GM23338 (cell line): ENCODE measurements at regions not wholly inside any gene's neighbourhood (a gene's known extent, or its start where the extent isn't known, plus 50 kb on each side); places are given as distances from the start of the nearest gene placed in this dataset.

Experiments
- ATAC-seq: fragments of 200-7000 bp; cut with Tn5 transposase; 3 replicates; pipeline ENCODE4 v1.9.1; 2020
- DNase-seq: peaks from one replicate; pipeline ENCODE4 v3.0.0-alpha.2; 2015; ENCODE audit warnings: low spot score
- H2AFZ ChIP-seq: fragments of 200-600 bp; sonication (generic); 2 replicates; pipeline ENCODE4 v1.8.0; 2016; ENCODE audit warnings: antibody characterized with exemption, mild to moderate bottlenecking, moderate library complexity
- H3F3A ChIP-seq: fragments of 200-600 bp; sonication (generic); replicated peaks from 2 replicates; pipeline ENCODE4 v1.8.0; 2017; ENCODE audit warnings: antibody characterized with exemption, mixed run types, low read depth
- H3K27ac ChIP-seq: fragments of 200-600 bp; sonication (generic); 2 replicates; pipeline ENCODE4 v1.6.1; 2016; ENCODE audit warnings: low read depth
- H3K27me3 ChIP-seq: fragments of 200-600 bp; sonication (generic); 2 replicates; pipeline ENCODE4 v1.8.0; 2016; ENCODE audit warnings: mild to moderate bottlenecking, mixed run types, moderate library complexity; ENCODE audit not compliant: insufficient read depth
- H3K36me3 ChIP-seq: fragments of 200-600 bp; sonication (generic); 2 replicates; pipeline ENCODE4 v1.8.0; 2016; ENCODE audit warnings: mild to moderate bottlenecking; ENCODE audit not compliant: insufficient read depth
- H3K4me1 ChIP-seq: fragments of 200-600 bp; sonication (generic); 2 replicates; pipeline ENCODE4 v1.8.0; 2016; ENCODE audit warnings: mild to moderate bottlenecking, moderate library complexity; ENCODE audit not compliant: insufficient read depth
- H3K4me2 ChIP-seq: fragments of 200-600 bp; sonication (generic); 2 replicates; pipeline ENCODE4 v1.7.1; 2017; ENCODE audit warnings: mixed run types
- H3K4me3 ChIP-seq: fragments of 200-600 bp; sonication (generic); 2 replicates; pipeline ENCODE4 v1.6.1; 2016; ENCODE audit warnings: mixed run types
- H3K79me2 ChIP-seq: fragments of 200-600 bp; sonication (generic); replicated peaks from 2 replicates; pipeline ENCODE4 v1.8.0; 2017; ENCODE audit warnings: mild to moderate bottlenecking; ENCODE audit not compliant: insufficient read depth
- H3K9me2 ChIP-seq: fragments of 200-600 bp; sonication (generic); 2 replicates; pipeline ENCODE4 v1.8.0; 2017; ENCODE audit not compliant: insufficient read depth
- H4K20me1 ChIP-seq: fragments of 200-600 bp; sonication (generic); replicated peaks from 2 replicates; pipeline ENCODE4 v1.8.0; 2017; ENCODE audit warnings: mild to moderate bottlenecking; ENCODE audit not compliant: insufficient read depth
- H3K27ac Mint-ChIP-seq: 2 replicates; pipeline ENCODE4 v1.8.0; 2020; ENCODE audit warnings: inconsistent platforms, mild to moderate bottlenecking, moderate library complexity, mixed read lengths
- H3K27me3 Mint-ChIP-seq: 3 replicates; pipeline ENCODE4 v1.8.0; 2022; ENCODE audit warnings: low read depth, mild to moderate bottlenecking, moderate library complexity, mixed read lengths, inconsistent platforms; ENCODE audit not compliant: insufficient read depth, poor library complexity
- H3K36me3 Mint-ChIP-seq: 3 replicates; pipeline ENCODE4 v1.8.0; 2021; ENCODE audit warnings: low read depth, mild to moderate bottlenecking, inconsistent platforms, moderate library complexity, mixed read lengths
- H3K4me1 Mint-ChIP-seq: 3 replicates; pipeline ENCODE4 v1.8.0; 2020; ENCODE audit warnings: mild to moderate bottlenecking, inconsistent platforms, mixed read lengths
- H3K4me3 Mint-ChIP-seq: 3 replicates; pipeline ENCODE4 v1.8.0; 2021; ENCODE audit warnings: moderate library complexity, mild to moderate bottlenecking, inconsistent platforms, mixed read lengths
- H3K9me3 Mint-ChIP-seq: 3 replicates; pipeline ENCODE4 v1.8.0; 2020; ENCODE audit warnings: moderate library complexity, mild to moderate bottlenecking, inconsistent platforms, mixed read lengths
- JUNB ChIP-seq: IDR thresholded peaks from one replicate; pipeline ENCODE4 v1.6.1; 2016; ENCODE audit warnings: antibody characterized with exemption; ENCODE audit not compliant: unreplicated experiment
- NANOG ChIP-seq: IDR thresholded peaks from 2 replicates; pipeline ENCODE4 v1.6.1; 2016; ENCODE audit warnings: antibody characterized with exemption, borderline replicate concordance
- POLR2AphosphoS5 ChIP-seq: IDR thresholded peaks from 2 replicates; pipeline ENCODE4 v1.6.1; 2016; ENCODE audit warnings: antibody characterized with exemption, low read depth
- TF ChIP-seq, protein P1 (sequence below): fragments of 250-450 bp; sonication (Bioruptor Pico); IDR thresholded peaks from 2 replicates; pipeline ENCODE4 v1.5.0; 2020; ENCODE audit warnings: mild to moderate bottlenecking, moderate library complexity
- TF ChIP-seq, protein P2 (sequence below): IDR thresholded peaks from one replicate; pipeline ENCODE4 v1.6.1; 2018; ENCODE audit warnings: antibody characterized with exemption; ENCODE audit not compliant: unreplicated experiment
- TF ChIP-seq, protein P3 (sequence below), 2 experiments: fragments of 200-600 bp in 1 of 2; sonication (generic) in 1 of 2; conservative IDR thresholded peaks; 2 replicates each; pipeline versions ENCODE4 v1.5.1 to v1.6.1; 2016 to 2017; ENCODE audit warnings: antibody characterized with exemption in 2 of 2, low read depth in 2 of 2, mild to moderate bottlenecking in 2 of 2, moderate library complexity in 1 of 2

DNA sequence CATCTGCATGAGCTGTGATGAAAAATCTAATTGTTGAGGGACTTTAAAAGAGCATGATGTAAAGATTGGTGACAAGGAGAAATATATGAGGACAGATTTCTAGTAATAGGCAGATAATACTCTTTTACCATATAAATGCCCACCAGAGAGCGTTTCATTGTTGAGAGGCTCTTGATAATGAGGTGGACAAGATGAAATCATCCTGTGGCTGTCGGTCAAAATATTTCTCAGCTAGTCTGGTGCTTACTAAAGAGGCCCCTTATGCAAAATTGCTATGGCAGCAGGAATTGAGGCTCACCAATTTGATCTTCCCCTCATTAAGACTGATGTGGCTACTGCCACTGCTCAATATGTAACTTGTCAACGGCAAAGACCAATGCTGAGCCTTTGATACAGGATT, 225.0 kb upstream of the RASGRP1 start (continued):
- TF ChIP-seq, protein P1, sequence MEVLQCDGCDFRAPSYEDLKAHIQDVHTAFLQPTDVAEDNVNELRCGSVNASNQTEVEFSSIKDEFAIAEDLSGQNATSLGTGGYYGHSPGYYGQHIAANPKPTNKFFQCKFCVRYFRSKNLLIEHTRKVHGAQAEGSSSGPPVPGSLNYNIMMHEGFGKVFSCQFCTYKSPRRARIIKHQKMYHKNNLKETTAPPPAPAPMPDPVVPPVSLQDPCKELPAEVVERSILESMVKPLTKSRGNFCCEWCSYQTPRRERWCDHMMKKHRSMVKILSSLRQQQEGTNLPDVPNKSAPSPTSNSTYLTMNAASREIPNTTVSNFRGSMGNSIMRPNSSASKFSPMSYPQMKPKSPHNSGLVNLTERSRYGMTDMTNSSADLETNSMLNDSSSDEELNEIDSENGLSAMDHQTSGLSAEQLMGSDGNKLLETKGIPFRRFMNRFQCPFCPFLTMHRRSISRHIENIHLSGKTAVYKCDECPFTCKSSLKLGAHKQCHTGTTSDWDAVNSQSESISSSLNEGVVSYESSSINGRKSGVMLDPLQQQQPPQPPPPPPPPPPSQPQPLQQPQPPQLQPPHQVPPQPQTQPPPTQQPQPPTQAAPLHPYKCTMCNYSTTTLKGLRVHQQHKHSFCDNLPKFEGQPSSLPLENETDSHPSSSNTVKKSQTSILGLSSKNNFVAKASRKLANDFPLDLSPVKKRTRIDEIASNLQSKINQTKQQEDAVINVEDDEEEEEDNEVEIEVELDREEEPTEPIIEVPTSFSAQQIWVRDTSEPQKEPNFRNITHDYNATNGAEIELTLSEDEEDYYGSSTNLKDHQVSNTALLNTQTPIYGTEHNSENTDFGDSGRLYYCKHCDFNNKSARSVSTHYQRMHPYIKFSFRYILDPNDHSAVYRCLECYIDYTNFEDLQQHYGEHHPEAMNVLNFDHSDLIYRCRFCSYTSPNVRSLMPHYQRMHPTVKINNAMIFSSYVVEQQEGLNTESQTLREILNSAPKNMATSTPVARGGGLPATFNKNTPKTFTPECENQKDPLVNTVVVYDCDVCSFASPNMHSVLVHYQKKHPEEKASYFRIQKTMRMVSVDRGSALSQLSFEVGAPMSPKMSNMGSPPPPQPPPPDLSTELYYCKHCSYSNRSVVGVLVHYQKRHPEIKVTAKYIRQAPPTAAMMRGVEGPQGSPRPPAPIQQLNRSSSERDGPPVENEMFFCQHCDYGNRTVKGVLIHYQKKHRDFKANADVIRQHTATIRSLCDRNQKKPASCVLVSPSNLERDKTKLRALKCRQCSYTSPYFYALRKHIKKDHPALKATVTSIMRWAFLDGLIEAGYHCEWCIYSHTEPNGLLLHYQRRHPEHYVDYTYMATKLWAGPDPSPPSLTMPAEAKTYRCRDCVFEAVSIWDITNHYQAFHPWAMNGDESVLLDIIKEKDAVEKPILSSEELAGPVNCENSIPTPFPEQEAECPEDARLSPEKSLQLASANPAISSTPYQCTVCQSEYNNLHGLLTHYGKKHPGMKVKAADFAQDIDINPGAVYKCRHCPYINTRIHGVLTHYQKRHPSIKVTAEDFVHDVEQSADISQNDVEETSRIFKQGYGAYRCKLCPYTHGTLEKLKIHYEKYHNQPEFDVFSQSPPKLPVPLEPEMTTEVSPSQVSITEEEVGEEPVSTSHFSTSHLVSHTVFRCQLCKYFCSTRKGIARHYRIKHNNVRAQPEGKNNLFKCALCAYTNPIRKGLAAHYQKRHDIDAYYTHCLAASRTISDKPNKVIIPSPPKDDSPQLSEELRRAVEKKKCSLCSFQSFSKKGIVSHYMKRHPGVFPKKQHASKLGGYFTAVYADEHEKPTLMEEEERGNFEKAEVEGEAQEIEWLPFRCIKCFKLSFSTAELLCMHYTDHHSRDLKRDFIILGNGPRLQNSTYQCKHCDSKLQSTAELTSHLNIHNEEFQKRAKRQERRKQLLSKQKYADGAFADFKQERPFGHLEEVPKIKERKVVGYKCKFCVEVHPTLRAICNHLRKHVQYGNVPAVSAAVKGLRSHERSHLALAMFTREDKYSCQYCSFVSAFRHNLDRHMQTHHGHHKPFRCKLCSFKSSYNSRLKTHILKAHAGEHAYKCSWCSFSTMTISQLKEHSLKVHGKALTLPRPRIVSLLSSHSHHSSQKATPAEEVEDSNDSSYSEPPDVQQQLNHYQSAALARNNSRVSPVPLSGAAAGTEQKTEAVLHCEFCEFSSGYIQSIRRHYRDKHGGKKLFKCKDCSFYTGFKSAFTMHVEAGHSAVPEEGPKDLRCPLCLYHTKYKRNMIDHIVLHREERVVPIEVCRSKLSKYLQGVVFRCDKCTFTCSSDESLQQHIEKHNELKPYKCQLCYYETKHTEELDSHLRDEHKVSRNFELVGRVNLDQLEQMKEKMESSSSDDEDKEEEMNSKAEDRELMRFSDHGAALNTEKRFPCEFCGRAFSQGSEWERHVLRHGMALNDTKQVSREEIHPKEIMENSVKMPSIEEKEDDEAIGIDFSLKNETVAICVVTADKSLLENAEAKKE (CRISPR knock-in tag): no peak

DNA sequence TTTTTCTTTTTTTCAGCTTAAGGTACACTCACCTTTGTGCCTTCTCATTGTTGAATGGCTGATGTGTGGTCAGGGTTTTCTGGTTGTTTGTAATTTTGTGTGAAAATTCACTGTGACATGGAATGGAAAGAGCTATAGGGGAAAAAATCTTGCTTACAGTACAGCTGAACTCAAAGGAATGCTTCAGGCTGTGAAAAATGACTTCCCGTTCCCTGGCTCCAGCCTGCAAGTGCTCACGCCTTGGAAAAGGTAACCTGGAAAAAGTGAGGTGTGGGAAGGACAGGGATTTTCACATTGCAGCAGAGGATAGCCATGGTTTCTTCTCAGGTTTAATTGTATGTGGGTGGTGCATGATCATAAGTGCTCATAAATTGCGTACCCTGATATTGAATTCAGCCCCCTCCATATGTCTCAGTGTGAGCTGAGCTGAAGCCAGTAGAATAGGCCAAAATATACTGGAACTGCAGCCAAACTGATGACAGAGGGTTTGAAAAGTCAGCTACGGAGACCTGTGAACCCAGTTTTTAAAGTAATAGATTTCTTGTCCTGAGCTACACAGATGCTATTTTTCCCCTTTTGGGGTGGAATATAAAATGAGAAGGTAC, 228.7 kb upstream of the RASGRP1 start:
- Histone ChIP-seq H2AFZ (peak overlapping the region; percentile 78), H3K9me2 (no peaks in the 10 kb centered on the region), H3K27me3 (no peaks in the 10 kb centered on the region), H3K36me3 (no peaks in the 10 kb centered on the region), H3K27ac (no peak overlapping the region), H3K4me1 (no peaks in the 10 kb centered on the region), H3F3A (no peaks in the 10 kb centered on the region), H3K4me2 (no peak overlapping the region), H3K4me3 (no peak overlapping the region), H4K20me1 (no peaks in the 10 kb centered on the region), H3K79me2 (no peaks in the 10 kb centered on the region)
- H3K27ac Mint-ChIP-seq: no peak overlapping the region
- H3K36me3 Mint-ChIP-seq: no peaks in the 10 kb centered on the region
- ATAC-seq: no peak
- peaks cover 16% of the 10 kb centered on the region for H3K4me1 Mint-ChIP-seq
- H3K27me3 Mint-ChIP-seq: peaks cover 1% of the 10 kb centered on the region
- TF ChIP-seq POLR2AphosphoS5: no peak
- no peak for TF ChIP-seq JUNB
- TF ChIP-seq NANOG: no peak
- TF ChIP-seq, protein P2, sequence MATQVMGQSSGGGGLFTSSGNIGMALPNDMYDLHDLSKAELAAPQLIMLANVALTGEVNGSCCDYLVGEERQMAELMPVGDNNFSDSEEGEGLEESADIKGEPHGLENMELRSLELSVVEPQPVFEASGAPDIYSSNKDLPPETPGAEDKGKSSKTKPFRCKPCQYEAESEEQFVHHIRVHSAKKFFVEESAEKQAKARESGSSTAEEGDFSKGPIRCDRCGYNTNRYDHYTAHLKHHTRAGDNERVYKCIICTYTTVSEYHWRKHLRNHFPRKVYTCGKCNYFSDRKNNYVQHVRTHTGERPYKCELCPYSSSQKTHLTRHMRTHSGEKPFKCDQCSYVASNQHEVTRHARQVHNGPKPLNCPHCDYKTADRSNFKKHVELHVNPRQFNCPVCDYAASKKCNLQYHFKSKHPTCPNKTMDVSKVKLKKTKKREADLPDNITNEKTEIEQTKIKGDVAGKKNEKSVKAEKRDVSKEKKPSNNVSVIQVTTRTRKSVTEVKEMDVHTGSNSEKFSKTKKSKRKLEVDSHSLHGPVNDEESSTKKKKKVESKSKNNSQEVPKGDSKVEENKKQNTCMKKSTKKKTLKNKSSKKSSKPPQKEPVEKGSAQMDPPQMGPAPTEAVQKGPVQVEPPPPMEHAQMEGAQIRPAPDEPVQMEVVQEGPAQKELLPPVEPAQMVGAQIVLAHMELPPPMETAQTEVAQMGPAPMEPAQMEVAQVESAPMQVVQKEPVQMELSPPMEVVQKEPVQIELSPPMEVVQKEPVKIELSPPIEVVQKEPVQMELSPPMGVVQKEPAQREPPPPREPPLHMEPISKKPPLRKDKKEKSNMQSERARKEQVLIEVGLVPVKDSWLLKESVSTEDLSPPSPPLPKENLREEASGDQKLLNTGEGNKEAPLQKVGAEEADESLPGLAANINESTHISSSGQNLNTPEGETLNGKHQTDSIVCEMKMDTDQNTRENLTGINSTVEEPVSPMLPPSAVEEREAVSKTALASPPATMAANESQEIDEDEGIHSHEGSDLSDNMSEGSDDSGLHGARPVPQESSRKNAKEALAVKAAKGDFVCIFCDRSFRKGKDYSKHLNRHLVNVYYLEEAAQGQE: no peak
- TF ChIP-seq, protein P3, sequence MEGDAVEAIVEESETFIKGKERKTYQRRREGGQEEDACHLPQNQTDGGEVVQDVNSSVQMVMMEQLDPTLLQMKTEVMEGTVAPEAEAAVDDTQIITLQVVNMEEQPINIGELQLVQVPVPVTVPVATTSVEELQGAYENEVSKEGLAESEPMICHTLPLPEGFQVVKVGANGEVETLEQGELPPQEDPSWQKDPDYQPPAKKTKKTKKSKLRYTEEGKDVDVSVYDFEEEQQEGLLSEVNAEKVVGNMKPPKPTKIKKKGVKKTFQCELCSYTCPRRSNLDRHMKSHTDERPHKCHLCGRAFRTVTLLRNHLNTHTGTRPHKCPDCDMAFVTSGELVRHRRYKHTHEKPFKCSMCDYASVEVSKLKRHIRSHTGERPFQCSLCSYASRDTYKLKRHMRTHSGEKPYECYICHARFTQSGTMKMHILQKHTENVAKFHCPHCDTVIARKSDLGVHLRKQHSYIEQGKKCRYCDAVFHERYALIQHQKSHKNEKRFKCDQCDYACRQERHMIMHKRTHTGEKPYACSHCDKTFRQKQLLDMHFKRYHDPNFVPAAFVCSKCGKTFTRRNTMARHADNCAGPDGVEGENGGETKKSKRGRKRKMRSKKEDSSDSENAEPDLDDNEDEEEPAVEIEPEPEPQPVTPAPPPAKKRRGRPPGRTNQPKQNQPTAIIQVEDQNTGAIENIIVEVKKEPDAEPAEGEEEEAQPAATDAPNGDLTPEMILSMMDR (conservative IDR thresholded peaks at IDR 0.05; ENCODE audit: low read depth in 2 of 2): no peak
- no peak for DNase-seq
- H3K4me3 Mint-ChIP-seq: no peak overlapping the region
- no peaks in the 10 kb centered on the region for H3K9me3 Mint-ChIP-seq
